SU-DHL-6 (cell line): ENCODE measurements at regions not wholly inside any gene's neighbourhood (a gene's known extent, or its start where the extent isn't known, plus 50 kb on each side); places are given as distances from the start of the nearest gene placed in this dataset.

ENCODE experiments used
- CTCF ChIP-seq: fragments of 200-600 bp; sonication (generic); IDR thresholded peaks from one replicate; pipeline ENCODE4 v1.5.1; 2017; ENCODE audit warnings: antibody characterized with exemption, mild to moderate bottlenecking, low read length, moderate library complexity; ENCODE audit not compliant: insufficient read depth, poor library complexity, severe bottlenecking
- EZH2phosphoT487 ChIP-seq: fragments of 200-600 bp; sonication (generic), shearing (Covaris generic); conservative IDR thresholded peaks from 2 replicates; pipeline ENCODE4 v1.6.1; 2018; ENCODE audit warnings: mild to moderate bottlenecking, antibody characterized with exemption, low read length, moderate library complexity, mixed read lengths

GRCh38 chr2:19051203-19051831 is 307.1 kb downstream of the OSR1 start:
- no peak for TF ChIP-seq CTCF
- TF ChIP-seq EZH2phosphoT487: no peak
